ENCODE measurements at regions not wholly inside any gene's neighbourhood (a gene's known extent, or its start where the extent isn't known, plus 50 kb on each side); places are given as distances from the start of the nearest gene placed in this dataset.
"Not testable (repeated sequence)": the region's sequence is repeated elsewhere in the genome, so short reads cannot be mapped to it uniquely, and the experiment has no call there.

DNA sequence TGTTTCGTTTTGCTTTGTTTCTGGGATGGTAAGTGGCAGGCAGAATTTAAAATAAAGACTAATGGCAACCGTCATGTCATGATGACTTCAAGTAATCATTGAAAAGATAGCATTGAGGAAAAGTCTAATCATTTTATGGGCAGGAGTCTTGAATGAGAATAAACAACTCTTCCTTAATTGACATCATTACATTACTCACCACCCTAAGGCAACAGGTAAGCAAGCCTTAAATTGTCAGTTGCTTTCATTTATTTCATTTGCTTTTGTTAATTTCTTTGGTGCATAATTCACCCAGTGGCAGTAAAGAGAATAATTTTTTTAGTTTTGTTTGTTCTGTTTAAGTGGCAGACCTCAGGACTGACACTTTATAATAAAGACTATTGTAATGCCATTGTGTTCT is 669.0 kb downstream of the RWDD3 start:
- Mint-ChIP-seq H3K27ac (no peak overlapping the region), H3K36me3 (ENCODE audit: low read depth) (no peaks in the 10 kb centered on the region), H3K4me3 (no peak overlapping the region), H3K4me1 (ENCODE audit: low read depth) (no peaks in the 10 kb centered on the region), H3K9me3 (no peaks in the 10 kb centered on the region), H3K27me3 (no peaks in the 10 kb centered on the region)
- intact Hi-C loops (cut with micrococcal nuclease), result no loop called here
- ATAC-seq, result no peak
- ChIA-PET POLR2A (no interaction called here), CTCF (no interaction called here)
- no peak for TF ChIP-seq CTCF (IDR thresholded peaks at IDR 0.05)
- no peak for DNase-seq

GRCh38 chr1:95905818-95906395 is 671.9 kb downstream of the RWDD3 start:
- CTCF ChIA-PET, result no interaction called here
- H3K4me1 Mint-ChIP-seq (ENCODE audit: low read depth), result no peaks in the 10 kb centered on the region
- no peak for DNase-seq
- no peaks in the 10 kb centered on the region for H3K27me3 Mint-ChIP-seq
- intact Hi-C loops (cut with micrococcal nuclease), result no loop called here
- H3K36me3 Mint-ChIP-seq (ENCODE audit: low read depth), result no peaks in the 10 kb centered on the region
- ATAC-seq, result no peak
- no peak overlapping the region for H3K27ac Mint-ChIP-seq
- H3K9me3 Mint-ChIP-seq, result no peaks in the 10 kb centered on the region
- TF ChIP-seq CTCF (IDR thresholded peaks at IDR 0.05), result no peak
- POLR2A ChIA-PET, result no interaction called here
- H3K4me3 Mint-ChIP-seq, result no peak overlapping the region

DNA sequence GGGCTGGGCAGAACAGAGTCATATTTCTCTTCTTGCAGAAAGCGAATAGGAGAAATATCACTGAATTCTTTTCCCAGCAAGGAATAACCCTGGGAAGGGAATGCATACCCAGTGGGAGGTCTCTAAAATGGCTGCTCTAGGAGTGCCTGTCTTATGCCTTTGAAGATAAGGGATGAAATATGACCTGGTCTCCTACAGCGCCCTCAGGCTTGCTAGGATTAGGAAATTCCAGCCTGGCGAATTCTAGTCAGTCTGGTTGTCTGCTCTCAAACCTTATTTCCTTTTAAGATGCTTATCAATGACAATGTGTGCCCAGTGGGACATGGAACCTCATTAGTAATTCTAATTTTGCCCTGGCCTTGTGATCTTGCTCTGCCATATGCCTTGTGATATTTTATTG is 677.7 kb downstream of the RWDD3 start:
- H3K4me1 Mint-ChIP-seq (ENCODE audit: low read depth); CTCF ChIA-PET; intact Hi-C loops (cut with micrococcal nuclease); ATAC-seq; POLR2A ChIA-PET; H3K27me3 Mint-ChIP-seq; H3K27ac Mint-ChIP-seq; H3K36me3 Mint-ChIP-seq (ENCODE audit: low read depth); DNase-seq; H3K4me3 Mint-ChIP-seq: not testable (repeated sequence)
- peaks cover 17% of the 10 kb centered on the region for H3K9me3 Mint-ChIP-seq

DNA sequence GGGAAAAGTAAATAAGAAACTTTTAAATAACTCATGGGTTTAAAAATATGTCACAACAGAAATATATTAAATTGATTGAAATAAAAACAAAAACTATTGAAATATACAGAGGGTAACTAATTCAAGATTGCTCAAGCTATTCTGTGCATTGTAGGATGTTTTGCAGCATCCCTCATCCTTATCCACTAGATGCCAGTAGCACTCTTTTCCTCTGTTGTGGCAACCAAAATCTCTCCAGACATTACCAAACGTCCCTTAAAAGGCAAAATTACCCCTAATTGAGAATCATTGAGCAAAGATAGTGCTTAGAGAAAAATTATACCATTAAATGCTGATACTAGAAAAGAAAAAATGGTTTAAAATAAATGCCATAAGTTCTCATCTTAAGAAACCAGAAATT is 682.6 kb downstream of the RWDD3 start:
- POLR2A ChIA-PET, result no interaction called here
- H3K9me3 Mint-ChIP-seq, result peaks cover 17% of the 10 kb centered on the region
- H3K4me3 Mint-ChIP-seq, result no peak overlapping the region
- H3K4me1 Mint-ChIP-seq (ENCODE audit: low read depth), result no peaks in the 10 kb centered on the region
- CTCF ChIA-PET, result no interaction called here
- H3K27ac Mint-ChIP-seq, result no peak overlapping the region
- ATAC-seq (no peak), DNase-seq (no peak)
- H3K27me3 Mint-ChIP-seq, result no peaks in the 10 kb centered on the region
- intact Hi-C loops (cut with micrococcal nuclease), result no loop called here
- H3K36me3 Mint-ChIP-seq (ENCODE audit: low read depth), result no peaks in the 10 kb centered on the region
- no peak for TF ChIP-seq CTCF (IDR thresholded peaks at IDR 0.05)

GRCh38 chr1:95924684-95925083 is 690.7 kb downstream of the RWDD3 start:
- no peak for DNase-seq
- H3K27me3 Mint-ChIP-seq, result no peaks in the 10 kb centered on the region
- ChIA-PET POLR2A (no interaction called here), CTCF (no interaction called here)
- no peaks in the 10 kb centered on the region for H3K9me3 Mint-ChIP-seq
- intact Hi-C loops (cut with micrococcal nuclease), result no loop called here
- H3K36me3 Mint-ChIP-seq (ENCODE audit: low read depth), result no peaks in the 10 kb centered on the region
- no peak overlapping the region for H3K27ac Mint-ChIP-seq
- ATAC-seq, result no peak
- H3K4me3 Mint-ChIP-seq, result no peak overlapping the region
- H3K4me1 Mint-ChIP-seq (ENCODE audit: low read depth), result no peaks in the 10 kb centered on the region
- TF ChIP-seq CTCF (IDR thresholded peaks at IDR 0.05), result no peak

GRCh38 chr1:95926331-95926730 is 692.3 kb downstream of the RWDD3 start:
- H3K4me1 Mint-ChIP-seq (ENCODE audit: low read depth), result no peaks in the 10 kb centered on the region
- DNase-seq (no peak), ATAC-seq (no peak)
- H3K27me3 Mint-ChIP-seq, result no peaks in the 10 kb centered on the region
- intact Hi-C loops (cut with micrococcal nuclease), result no loop called here
- ChIA-PET POLR2A (no interaction called here), CTCF (no interaction called here)
- no peaks in the 10 kb centered on the region for H3K9me3 Mint-ChIP-seq
- no peaks in the 10 kb centered on the region for H3K36me3 Mint-ChIP-seq (ENCODE audit: low read depth)
- H3K4me3 Mint-ChIP-seq, result no peak overlapping the region
- H3K27ac Mint-ChIP-seq, result no peak overlapping the region
- TF ChIP-seq CTCF (IDR thresholded peaks at IDR 0.05), result no peak

All from activated CD8-positive, alpha-beta T cell treated with anti-CD3 and anti-CD28 coated beads for 36 hours (primary cell).